Kasumi-1 (cell line): ENCODE measurements at regions not wholly inside any gene's neighbourhood (a gene's known extent, or its start where the extent isn't known, plus 50 kb on each side); places are given as distances from the start of the nearest gene placed in this dataset.
A peak's percentile ranks its signal among the peaks of the same experiment; 100 is the strongest.
"Not testable (repeated sequence)": the region's sequence is repeated elsewhere in the genome, so short reads cannot be mapped to it uniquely, and the experiment has no call there.

ENCODE experiments used
- DNase-seq, 2 experiments: peaks; one replicate each; lab custom pipeline; 2025; lab: John Stamatoyannopoulos, UW

DNA sequence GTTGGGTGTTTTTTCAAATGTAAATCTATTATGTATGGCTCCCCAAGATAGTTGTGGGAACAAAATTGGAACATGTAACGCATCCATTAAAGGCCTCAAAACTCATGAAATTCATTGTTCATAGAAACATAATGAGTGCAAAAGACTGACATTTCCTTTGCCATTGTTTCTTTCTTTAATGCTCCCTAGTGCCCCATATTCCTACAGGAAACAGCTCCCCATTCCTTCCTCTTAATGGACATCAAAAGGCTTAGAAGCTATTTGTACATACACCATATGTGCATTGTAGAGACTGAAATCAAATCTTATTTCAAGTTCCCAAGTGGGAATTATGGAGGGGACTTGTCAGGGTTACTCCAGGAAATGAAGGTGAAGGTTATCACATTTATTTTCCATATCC is 139.1 kb downstream of the AHR start:
- no peak for DNase-seq

- DNase-seq = not testable (repeated sequence)
These were observed 141.8 kb downstream of the AHR start for GRCh38 chr7:17440025-17440784.

DNA sequence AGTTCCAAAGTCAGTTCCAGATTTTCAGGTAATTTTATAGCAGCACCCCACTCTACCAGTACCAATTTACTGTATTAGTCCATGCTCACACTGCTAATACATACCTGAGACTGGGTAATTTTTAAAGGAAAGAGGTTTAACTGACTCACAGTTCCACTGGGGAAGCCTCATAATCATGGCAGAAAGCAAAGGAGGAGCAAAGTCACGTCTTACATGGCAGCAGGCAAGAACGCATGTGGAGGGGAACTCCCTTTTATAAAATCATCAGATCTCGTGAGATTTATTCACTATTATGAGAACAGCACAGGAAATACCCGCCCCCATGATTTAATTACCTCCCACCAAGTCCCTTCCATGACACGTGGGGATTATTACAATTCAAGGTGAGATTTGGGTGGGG is 142.4 kb downstream of the AHR start:
- DNase-seq = no peak

- DNase-seq = no peak
These were observed 143.1 kb downstream of the AHR start for GRCh38 chr7:17441557-17441956.

DNA sequence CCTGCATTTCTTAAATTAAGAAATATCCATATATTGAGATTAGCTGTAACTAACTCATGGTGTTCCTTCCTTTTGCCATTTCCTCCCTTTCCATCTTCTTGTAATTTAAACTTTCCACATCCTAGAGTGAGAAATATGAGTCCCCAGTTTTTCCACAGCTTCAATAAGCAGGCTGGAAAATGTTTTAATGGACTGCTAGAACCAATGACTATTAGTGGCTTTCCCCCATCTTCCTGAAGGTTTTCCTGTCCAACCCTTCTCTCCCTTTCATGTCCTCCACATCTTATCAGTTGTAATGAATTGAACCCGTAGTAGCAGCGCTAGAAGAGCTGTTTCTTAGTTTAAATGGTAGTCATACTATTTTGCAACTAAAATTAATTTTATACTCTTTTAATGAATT is 145.7 kb downstream of the AHR start:
- DNase-seq = no peak

- DNase-seq = no peak
These were observed 146.2 kb downstream of the AHR start for GRCh38 chr7:17444673-17445072.

GRCh38 chr7:17446340-17446739 is 147.9 kb downstream of the AHR start:
- no peak for DNase-seq

- no peak for DNase-seq
These were observed 149.5 kb downstream of the AHR start for GRCh38 chr7:17447728-17448478.

DNA sequence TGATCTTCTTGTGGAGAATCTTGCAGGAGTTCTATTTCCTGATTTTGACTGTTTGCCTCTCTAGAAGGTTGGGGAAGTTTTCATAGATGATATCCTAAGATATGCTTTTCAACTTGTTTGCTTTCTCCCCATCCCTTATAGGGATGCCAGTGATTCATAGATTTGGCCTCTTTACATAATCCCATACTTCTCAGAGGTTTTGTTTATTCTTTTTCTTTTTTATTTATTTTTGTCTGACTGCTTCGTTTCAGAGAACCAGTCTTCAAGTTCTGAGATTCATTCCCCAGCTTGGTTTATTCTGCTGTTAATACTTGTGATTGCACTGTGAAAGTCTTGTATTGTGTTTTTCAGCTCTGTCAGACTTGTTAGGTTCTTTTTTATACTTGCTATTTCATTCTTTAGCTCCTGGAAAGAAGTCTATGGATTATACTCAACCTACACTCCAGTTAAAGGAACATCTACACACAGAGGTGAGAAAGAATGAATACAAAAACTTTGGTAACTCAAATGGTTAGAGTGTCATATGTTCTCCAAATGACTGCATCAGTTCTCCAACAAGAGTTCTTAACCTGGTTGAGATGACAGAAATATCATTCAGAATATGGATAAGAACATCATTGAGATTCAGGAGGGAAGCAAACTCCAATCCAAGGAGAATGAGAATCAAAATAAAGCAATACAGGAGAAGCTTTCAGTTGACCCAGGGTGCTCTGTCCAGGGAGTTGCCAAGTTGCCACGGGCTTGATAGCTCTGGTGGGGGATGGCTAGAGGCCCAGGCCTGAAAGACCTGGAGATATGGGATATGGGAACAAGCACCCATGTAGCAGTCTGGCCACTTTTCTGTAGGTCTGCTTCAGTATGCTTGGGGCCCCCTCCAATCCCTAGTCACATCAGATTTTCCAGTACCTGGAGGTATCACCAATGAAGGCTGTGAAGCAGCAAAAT is 150.3 kb downstream of the AHR start:
- DNase-seq = no peak

- peak in 1 of 2 experiments; percentile 2 for DNase-seq
These were observed 158.1 kb downstream of the AHR start for GRCh38 chr7:17456541-17456940.

DNA sequence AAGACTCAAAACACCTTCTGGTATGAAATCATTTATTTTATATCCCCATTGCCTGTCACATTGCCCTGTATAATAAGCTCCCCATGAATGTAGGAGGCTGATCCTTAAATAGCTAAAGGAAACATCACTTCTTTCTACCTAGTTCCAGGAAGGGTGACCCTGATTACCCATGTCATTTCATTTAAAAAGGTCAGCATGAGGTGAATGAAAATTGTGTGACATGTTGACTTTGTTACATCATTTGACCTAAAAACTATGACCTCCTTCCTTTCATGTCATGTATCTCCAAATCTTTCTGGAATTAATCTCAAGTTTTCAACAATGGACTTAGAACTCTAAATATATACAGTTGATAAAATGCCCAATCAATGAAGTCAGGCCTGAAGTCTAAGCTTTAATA is 161.5 kb downstream of the AHR start:
- no peak for DNase-seq

GRCh38 chr7:17460665-17461064 is 162.2 kb downstream of the AHR start:
- no peak for DNase-seq

DNA sequence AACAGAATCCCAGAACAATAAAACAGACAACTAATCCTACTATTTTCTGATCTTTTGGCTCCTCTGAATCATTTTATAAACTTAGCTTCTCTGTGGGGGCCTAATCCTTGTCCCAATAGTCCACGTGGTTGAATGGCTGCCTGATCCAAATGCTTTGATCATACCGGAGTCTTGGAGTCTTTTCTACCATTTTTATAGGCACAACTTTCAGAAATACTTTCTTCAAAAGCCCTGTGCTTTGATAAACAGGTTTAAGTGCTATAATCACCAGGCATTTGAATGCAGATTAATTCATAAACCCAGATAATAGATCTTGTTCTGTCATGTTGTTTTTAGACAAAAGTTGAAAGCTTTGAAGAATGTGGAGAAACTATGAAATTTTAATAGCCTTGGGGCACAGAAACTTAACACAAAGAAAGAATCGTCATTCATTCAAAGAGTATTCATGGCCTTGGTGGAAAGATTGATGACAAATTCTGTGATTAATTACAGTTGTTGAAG is 163.7 kb downstream of the AHR start:
- DNase-seq = no peak

GRCh38 chr7:17463511-17464085 is 165.1 kb downstream of the AHR start:
- DNase-seq = peak; percentile 36 to 38

DNA sequence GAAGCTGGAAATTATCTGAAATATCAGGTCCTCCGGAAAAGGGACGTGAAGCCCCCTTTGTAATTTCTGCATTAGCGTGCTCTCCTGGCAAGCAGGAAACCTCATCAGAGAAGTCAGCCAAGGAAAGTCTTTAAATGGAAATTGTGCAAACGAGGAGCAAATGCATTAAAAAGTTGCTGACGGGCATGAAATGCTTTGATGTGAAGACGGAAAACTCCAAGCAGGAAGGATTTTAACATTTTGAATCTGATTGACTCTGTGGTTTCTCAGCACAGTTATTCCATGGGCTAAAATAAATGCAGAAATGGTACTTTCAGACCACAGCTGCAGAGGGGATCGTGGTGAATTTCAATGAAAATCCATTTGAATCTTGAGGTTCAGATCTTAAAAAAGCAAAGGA is 167.8 kb downstream of the AHR start:
- DNase-seq = peak in 1 of 2 experiments; percentile 5

DNA sequence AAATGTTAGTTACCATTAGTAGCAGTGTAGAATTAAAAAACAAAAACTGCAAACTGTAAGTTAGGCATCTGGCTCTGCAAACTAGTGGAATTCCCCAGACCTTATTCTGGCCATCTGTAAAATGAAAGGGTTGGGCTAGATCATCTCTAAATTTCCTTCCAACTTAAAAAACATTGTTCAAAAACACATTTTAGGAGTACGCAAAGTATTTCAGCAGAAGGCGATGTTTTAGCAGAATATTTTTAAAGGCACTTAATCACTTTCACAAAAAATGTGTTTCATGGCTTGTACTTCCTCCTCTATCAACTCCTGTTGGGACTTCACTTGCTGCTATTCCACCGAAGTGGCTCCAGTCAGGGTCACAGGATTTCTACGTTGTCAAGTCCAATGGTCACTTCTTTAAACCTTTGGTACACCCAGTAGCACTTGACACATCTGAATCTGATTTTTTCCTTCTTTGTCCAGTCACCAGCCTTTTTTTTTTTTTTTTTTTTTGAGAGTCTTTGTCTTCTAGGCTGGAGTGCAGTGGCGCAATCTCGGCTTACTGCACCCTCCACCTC is 169.0 kb downstream of the AHR start:
- no peak for DNase-seq

DNA sequence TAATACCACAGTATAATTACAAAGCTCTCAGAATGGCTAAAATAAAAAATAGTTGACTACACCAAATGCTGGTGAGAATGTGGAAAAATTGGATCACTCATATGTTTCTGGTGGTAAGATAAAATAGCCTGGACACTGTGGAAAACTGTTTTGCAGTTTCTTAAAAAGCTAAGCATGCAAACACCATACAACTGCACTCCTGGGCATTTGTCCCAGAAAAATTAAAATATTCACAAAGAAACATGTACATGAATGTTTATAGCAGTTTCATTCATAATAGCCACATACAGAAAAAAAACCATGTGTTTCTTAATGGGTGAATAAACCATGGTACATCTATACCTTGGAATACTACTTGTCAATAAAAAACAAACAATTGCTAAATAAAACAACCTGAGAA is 172.9 kb downstream of the AHR start:
- no peak for DNase-seq

DNA sequence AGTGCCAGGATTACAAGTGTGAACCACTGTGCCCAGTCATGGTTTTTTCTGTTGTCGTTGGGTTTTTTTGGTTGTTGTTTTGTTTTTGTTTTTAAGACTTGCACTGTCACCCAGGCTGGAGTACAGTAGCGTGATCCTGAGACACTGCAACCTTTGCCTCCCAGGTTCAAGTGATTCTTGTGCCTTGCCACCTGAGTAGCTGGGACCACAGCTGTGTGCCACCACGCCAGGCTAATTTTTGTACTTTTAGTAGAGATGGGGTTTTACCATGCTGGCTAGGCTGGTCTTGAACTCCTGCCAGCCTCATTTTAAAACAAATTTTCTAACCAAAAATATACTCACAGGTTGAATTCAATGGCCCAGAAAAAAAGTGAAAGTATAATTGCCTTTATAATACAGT is 174.1 kb downstream of the AHR start:
- no peak for DNase-seq

DNA sequence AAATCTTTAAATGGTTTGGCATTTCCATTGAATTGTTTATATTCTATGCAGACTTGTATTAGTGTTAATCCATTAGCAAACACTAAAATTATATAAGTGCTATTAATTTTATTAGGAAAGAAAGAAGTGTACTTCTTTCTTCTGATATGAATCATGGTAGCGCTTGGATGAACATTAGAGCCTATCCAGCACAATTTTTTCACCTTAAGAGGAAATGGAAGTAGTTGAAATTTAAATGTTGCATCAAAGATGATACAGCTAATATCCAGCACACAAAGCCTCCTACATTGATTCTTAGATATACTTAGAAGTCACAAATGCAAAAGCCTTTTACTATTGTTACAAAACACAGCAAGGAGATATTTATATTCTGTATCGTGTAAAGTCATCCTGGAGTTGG is 174.5 kb downstream of the AHR start:
- no peak for DNase-seq

DNA sequence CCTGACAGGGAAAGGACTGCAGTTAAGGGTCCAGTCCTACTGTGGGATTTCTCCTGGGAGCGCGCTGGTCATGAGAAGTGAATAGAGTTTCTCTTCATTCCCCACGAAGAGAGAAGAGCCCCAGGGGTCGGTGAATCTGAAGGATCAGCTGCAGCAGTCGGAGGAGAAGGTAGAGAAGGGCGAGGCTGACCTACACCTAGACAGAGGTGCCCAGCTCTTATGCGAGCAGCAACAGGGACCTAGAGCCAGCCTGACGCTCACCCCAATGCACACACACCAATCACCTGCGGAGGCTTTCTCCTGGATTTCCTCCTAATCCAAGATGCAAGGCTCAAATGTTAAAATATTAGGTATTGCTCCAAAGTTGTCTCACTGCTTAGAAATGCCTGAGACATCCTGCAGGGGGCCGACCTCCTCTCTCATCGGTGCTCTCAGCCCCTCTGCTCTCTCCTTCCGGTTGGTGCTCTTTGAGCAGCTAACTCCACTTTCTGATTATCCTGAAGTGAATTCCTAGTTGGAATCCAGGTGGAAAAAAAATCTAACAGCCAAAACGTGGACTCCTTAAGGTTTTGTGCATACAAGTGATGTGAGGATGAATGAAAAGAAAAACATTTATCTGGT is 176.4 kb downstream of the AHR start:
- DNase-seq = peak in 1 of 2 experiments; percentile 1

DNA sequence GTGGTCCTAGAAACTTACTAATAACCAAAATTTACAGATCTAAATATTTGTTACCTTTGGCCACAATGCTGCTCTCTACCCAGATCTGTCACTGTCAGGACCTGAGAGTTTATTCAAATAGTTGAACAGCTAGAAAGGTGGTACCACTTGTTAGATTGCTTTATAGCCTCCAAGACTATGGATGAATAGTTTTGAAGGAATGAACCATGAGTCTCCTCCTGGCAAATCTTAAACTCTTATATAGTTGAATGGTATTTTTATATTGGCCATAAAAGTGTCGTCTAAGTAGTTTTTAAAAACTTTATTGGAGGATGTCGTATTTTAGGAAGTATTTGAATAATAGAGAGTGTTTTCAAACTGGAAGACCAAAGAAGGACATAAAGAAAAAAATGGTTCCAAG is 178.7 kb downstream of the AHR start:
- no peak for DNase-seq
